Testis (tissue), 2 donors: ENCODE measurements at regions not wholly inside any gene's neighbourhood (a gene's known extent, or its start where the extent isn't known, plus 50 kb on each side); places are given as distances from the start of the nearest gene placed in this dataset.
A peak's percentile ranks its signal among the peaks of the same experiment; 100 is the strongest.

ENCODE experiments used
- DNase-seq: peaks from one replicate; pipeline ENCODE4 v3.0.0-alpha.2; 2019
- H3K27ac ChIP-seq, 2 donors: fragments of 200-600 bp; sonication (generic); one replicate each; pipeline ENCODE4 v1.5.1; 2019
- H3K27me3 ChIP-seq: fragments of 200-600 bp; sonication (generic); one replicate; pipeline ENCODE4 v1.5.1; 2019
- H3K36me3 ChIP-seq: fragments of 200-600 bp; sonication (generic); one replicate; pipeline ENCODE4 v1.5.1; 2017; ENCODE audit warnings: low read depth; ENCODE audit errors: missing control alignments
- H3K4me1 ChIP-seq: fragments of 200-600 bp; sonication (generic); one replicate; pipeline ENCODE4 v1.5.1; 2019
- H3K4me3 ChIP-seq, 2 donors: fragments of 200-600 bp; sonication (generic); one replicate each; pipeline ENCODE4 v1.5.1; 2017 to 2019
- H3K9me3 ChIP-seq: fragments of 200-600 bp; sonication (generic); one replicate; pipeline ENCODE4 v1.5.1; 2017
- CTCF ChIP-seq, 3 experiments: fragments of 450-650 bp in 2 of 3; fragments of 200-600 bp in 1 of 3; sonication (generic) in 1 of 3; IDR thresholded peaks; one replicate each; pipeline ENCODE4 v1.5.1; 2016 to 2019; ENCODE audit warnings: antibody characterized with exemption in 3 of 3, mild to moderate bottlenecking in 2 of 3, moderate library complexity in 1 of 3
- POLR2A ChIP-seq: fragments of 450-650 bp; IDR thresholded peaks from one replicate; pipeline ENCODE4 v1.6.1; 2017; ENCODE audit warnings: antibody characterized with exemption, mild to moderate bottlenecking, moderate library complexity
- WGBS, 2 donors: methylation state at CpG; one replicate each; pipeline ENCODE4 v1.1.5; 2018; 5-methylcytosine and 5-hydroxymethylcytosine counted together
- intact Hi-C: fragments of 100-400 bp; cut with DNase I; formaldehyde crosslinking; loops from one replicate; pipeline ENCODE4 v1.15.1; 2023; ENCODE audit warnings: low total_unique reads

- intact Hi-C loops, result no loop called here
- peak overlapping the region in 1 of 2 donors; percentile 6 for H3K27ac ChIP-seq
- no peaks in the 10 kb centered on the region for H3K27me3 ChIP-seq
- no peak overlapping the region for H3K4me3 ChIP-seq
- H3K9me3 ChIP-seq, result no peaks in the 10 kb centered on the region
- TF ChIP-seq CTCF (IDR thresholded peaks at IDR 0.05) (no peak), POLR2A (no peak)
- 64 to 66% methylated on average over 4 of the region's 4 CpGs for WGBS, 2 donors
- DNase-seq, result no peak
- no peaks in the 10 kb centered on the region for H3K36me3 ChIP-seq
- peaks cover 11% of the 10 kb centered on the region for H3K4me1 ChIP-seq
Measured at GRCh38 chr12:46483572-46484395, 111.2 kb upstream of the SLC38A2 start.

GRCh38 chr12:46480724-46481123, 108.2 kb upstream of the SLC38A2 start:
- DNase-seq, result no peak
- WGBS, 2 donors, result 97 to 100% methylated on average over 1 of the region's 1 CpG
- intact Hi-C loops, result no loop called here
- no peaks in the 10 kb centered on the region for H3K27me3 ChIP-seq
- H3K27ac ChIP-seq, result no peak overlapping the region
- H3K9me3 ChIP-seq, result no peaks in the 10 kb centered on the region
- H3K4me1 ChIP-seq, result peaks cover 11% of the 10 kb centered on the region
- TF ChIP-seq POLR2A (no peak), CTCF (IDR thresholded peaks at IDR 0.05) (no peak)
- no peak overlapping the region for H3K4me3 ChIP-seq
- H3K36me3 ChIP-seq, result no peaks in the 10 kb centered on the region

- intact Hi-C loops, result no loop called here
- WGBS, 2 donors, result 97 to 100% methylated on average over 3 of the region's 3 CpGs
- no peak for TF ChIP-seq POLR2A
Measured at GRCh38 chr12:46480316-46480715, 107.7 kb upstream of the SLC38A2 start.

GRCh38 chr12:46478123-46478522, 105.5 kb upstream of the SLC38A2 start:
- Histone ChIP-seq H3K27me3 (no peaks in the 10 kb centered on the region), H3K27ac (no peak overlapping the region), H3K4me1 (peaks cover 15% of the 10 kb centered on the region), H3K4me3 (no peak overlapping the region), H3K36me3 (no peaks in the 10 kb centered on the region), H3K9me3 (no peaks in the 10 kb centered on the region)
- TF ChIP-seq POLR2A, result no peak
- no peak for TF ChIP-seq CTCF (IDR thresholded peaks at IDR 0.05)
- 92 to 98% methylated on average over 2 of the region's 2 CpGs for WGBS, 2 donors
- DNase-seq, result no peak
- intact Hi-C loops, result loop anchor here (10.0 kb wide), 1 partner anchor 93 kb away; no protein-coding TSS in a partner anchor

More at GRCh38 chr12:46480316-46480715, 107.7 kb upstream of the SLC38A2 start:
- DNase-seq, result no peak
- Histone ChIP-seq H3K36me3 (no peaks in the 10 kb centered on the region), H3K4me1 (peaks cover 11% of the 10 kb centered on the region), H3K4me3 (no peak overlapping the region), H3K27ac (no peak overlapping the region), H3K9me3 (no peaks in the 10 kb centered on the region), H3K27me3 (no peaks in the 10 kb centered on the region)

- Histone ChIP-seq H3K4me3 (no peak overlapping the region), H3K9me3 (no peaks in the 10 kb centered on the region), H3K27me3 (no peaks in the 10 kb centered on the region), H3K4me1 (peaks cover 14% of the 10 kb centered on the region), H3K36me3 (no peaks in the 10 kb centered on the region), H3K27ac (no peak overlapping the region)
- DNase-seq, result no peak
- no peak for TF ChIP-seq POLR2A
- no peak for TF ChIP-seq CTCF (IDR thresholded peaks at IDR 0.05)
- intact Hi-C loops, result loop anchor here (10.0 kb wide), 1 partner anchor 93 kb away; no protein-coding TSS in a partner anchor
Measured at GRCh38 chr12:46477541-46477940, 105.0 kb upstream of the SLC38A2 start.
